ENCODE measurements at regions not wholly inside any gene's neighbourhood (a gene's known extent, or its start where the extent isn't known, plus 50 kb on each side); places are given as distances from the start of the nearest gene placed in this dataset.
"Not testable (repeated sequence)": the region's sequence is repeated elsewhere in the genome, so short reads cannot be mapped to it uniquely, and the experiment has no call there.

DNA sequence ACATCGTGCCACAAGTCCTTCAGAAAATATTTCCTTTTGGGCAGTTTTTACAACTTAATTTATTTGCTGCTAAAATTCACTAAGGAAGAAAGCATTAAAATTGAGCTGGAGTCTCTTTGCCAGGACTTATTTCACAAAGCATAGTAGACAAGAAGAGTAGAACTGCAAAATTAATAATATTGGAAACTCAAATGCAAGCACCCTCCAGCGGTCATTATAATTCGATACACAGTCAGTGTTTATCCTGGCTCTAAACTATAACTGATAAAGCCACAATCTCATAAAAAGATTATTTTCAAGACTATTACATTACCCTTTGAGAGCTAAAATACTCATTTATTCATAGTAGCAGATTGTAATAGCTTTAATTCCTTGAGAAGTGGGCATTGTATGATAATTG, 655.4 kb downstream of the RWDD3 start:
- Histone ChIP-seq H3K4me1 (ENCODE audit: insufficient read depth, low read length) (peaks cover 9% of the 10 kb centered on the region; the same call in 1 of the 2 replicates), H3K9me3 (ENCODE audit: insufficient read depth, low read depth, low read length) (0 out of 2 replicates have a peak, but pooled peaks cover 3% of the 10 kb centered on the region), H3K4me3 (ENCODE audit: low read length) (no peak overlapping the region), H3K27me3 (ENCODE audit: insufficient read depth, low read length) (no peaks in the 10 kb centered on the region), H3K27ac (ENCODE audit: low read depth, low read length) (no peak overlapping the region), H3K36me3 (ENCODE audit: insufficient read depth, low read length) (no peaks in the 10 kb centered on the region), H3K9ac (ENCODE audit: low read depth, low read length) (no peak overlapping the region)
- WGBS: 73% methylated on average over 3 of the region's 3 CpGs

DNA sequence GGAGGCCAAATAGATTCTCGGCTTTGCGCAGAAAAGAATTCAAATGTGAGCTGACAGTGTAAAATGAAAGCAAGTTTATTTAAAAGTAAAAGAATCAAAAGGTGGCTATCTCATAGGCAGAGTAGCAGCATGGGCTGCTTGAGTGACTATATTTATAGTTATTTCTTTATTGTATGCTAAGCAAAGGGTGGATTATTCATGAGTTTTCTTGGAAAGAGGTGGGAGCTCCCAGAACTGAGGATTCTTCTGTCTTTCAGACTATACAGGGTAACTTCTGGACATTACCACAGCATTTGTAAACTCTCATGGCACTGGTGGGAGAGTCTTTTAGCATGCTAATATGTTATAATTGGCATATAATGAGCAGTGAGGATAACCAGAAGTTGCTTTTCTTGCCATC, 659.9 kb downstream of the RWDD3 start:
- Histone ChIP-seq H3K4me1 (ENCODE audit: insufficient read depth, low read length) (peaks cover 6% of the 10 kb centered on the region; the same call in 1 of the 2 replicates), H3K9me3 (ENCODE audit: insufficient read depth, low read depth, low read length) (peaks cover 27% of the 10 kb centered on the region), H3K9ac (ENCODE audit: low read depth, low read length) (no peak overlapping the region), H3K4me3 (ENCODE audit: low read length) (no peak overlapping the region), H3K27ac (ENCODE audit: low read depth, low read length) (no peak overlapping the region), H3K27me3 (ENCODE audit: insufficient read depth, low read length) (no peaks in the 10 kb centered on the region), H3K36me3 (ENCODE audit: insufficient read depth, low read length) (no peaks in the 10 kb centered on the region)
- 93% methylated on average over 2 of the region's 2 CpGs for WGBS

DNA sequence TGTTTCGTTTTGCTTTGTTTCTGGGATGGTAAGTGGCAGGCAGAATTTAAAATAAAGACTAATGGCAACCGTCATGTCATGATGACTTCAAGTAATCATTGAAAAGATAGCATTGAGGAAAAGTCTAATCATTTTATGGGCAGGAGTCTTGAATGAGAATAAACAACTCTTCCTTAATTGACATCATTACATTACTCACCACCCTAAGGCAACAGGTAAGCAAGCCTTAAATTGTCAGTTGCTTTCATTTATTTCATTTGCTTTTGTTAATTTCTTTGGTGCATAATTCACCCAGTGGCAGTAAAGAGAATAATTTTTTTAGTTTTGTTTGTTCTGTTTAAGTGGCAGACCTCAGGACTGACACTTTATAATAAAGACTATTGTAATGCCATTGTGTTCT, 669.0 kb downstream of the RWDD3 start:
- WGBS: 93% methylated on average over 2 of the region's 2 CpGs
- no peaks in the 10 kb centered on the region for H3K36me3 ChIP-seq (ENCODE audit: insufficient read depth, low read length)
- H3K4me3 ChIP-seq (ENCODE audit: low read length): no peak overlapping the region
- no peaks in the 10 kb centered on the region for H3K27me3 ChIP-seq (ENCODE audit: insufficient read depth, low read length)
- no peak overlapping the region for H3K27ac ChIP-seq (ENCODE audit: low read depth, low read length)
- peaks cover 11% of the 10 kb centered on the region for H3K9me3 ChIP-seq (ENCODE audit: insufficient read depth, low read depth, low read length)
- no peak overlapping the region for H3K9ac ChIP-seq (ENCODE audit: low read depth, low read length)
- H3K4me1 ChIP-seq (ENCODE audit: insufficient read depth, low read length): no peaks in the 10 kb centered on the region

DNA sequence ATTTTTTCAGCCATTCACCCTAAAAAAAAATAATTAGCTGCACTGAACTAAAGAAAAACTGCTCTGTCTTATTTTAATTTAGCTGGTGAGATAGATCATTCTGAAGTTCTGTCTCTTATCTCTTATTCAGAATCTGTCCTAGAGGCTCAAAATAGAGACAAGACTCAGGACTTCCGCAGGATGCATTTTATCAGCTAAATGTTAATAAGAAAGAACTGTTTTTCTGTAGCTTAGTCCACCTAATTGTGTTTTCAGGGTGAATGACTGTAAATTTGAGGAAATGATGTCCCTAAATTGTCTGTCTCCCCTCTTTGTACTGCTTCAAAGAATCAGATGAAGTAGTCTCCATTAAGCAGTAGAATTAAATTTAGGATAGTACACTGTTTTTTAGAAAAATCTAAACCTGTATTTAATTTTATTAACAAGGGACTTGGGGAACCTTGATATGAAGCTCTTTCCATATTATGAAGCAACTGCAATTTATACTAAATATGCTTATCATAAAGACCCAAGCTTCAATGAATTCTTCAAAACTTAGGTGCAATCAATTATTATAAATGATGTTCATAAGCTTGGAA, 671.9 kb downstream of the RWDD3 start:
- H3K4me1 ChIP-seq (ENCODE audit: insufficient read depth, low read length): no peaks in the 10 kb centered on the region
- peaks cover under 1% of the 10 kb centered on the region; the same call in 1 of the 2 replicates for H3K9me3 ChIP-seq (ENCODE audit: insufficient read depth, low read depth, low read length)
- 81% methylated on average over 1 of the region's 1 CpG for WGBS
- H3K9ac ChIP-seq (ENCODE audit: low read depth, low read length): no peak overlapping the region
- no peaks in the 10 kb centered on the region for H3K36me3 ChIP-seq (ENCODE audit: insufficient read depth, low read length)
- no peak overlapping the region for H3K4me3 ChIP-seq (ENCODE audit: low read length)
- no peak overlapping the region for H3K27ac ChIP-seq (ENCODE audit: low read depth, low read length)
- H3K27me3 ChIP-seq (ENCODE audit: insufficient read depth, low read length): no peaks in the 10 kb centered on the region

DNA sequence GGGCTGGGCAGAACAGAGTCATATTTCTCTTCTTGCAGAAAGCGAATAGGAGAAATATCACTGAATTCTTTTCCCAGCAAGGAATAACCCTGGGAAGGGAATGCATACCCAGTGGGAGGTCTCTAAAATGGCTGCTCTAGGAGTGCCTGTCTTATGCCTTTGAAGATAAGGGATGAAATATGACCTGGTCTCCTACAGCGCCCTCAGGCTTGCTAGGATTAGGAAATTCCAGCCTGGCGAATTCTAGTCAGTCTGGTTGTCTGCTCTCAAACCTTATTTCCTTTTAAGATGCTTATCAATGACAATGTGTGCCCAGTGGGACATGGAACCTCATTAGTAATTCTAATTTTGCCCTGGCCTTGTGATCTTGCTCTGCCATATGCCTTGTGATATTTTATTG, 677.7 kb downstream of the RWDD3 start:
- H3K36me3 ChIP-seq (ENCODE audit: insufficient read depth, low read length); H3K27ac ChIP-seq (ENCODE audit: low read depth, low read length); H3K9ac ChIP-seq (ENCODE audit: low read depth, low read length); H3K4me3 ChIP-seq (ENCODE audit: low read length); H3K27me3 ChIP-seq (ENCODE audit: insufficient read depth, low read length); H3K4me1 ChIP-seq (ENCODE audit: insufficient read depth, low read length): not testable (repeated sequence)
- WGBS: 86% methylated on average over 3 of the region's 3 CpGs
- peaks cover 26% of the 10 kb centered on the region; the same call in 1 of the 2 replicates for H3K9me3 ChIP-seq (ENCODE audit: insufficient read depth, low read depth, low read length)

DNA sequence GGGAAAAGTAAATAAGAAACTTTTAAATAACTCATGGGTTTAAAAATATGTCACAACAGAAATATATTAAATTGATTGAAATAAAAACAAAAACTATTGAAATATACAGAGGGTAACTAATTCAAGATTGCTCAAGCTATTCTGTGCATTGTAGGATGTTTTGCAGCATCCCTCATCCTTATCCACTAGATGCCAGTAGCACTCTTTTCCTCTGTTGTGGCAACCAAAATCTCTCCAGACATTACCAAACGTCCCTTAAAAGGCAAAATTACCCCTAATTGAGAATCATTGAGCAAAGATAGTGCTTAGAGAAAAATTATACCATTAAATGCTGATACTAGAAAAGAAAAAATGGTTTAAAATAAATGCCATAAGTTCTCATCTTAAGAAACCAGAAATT, 682.6 kb downstream of the RWDD3 start:
- H3K9me3 ChIP-seq (ENCODE audit: insufficient read depth, low read depth, low read length): peaks cover 22% of the 10 kb centered on the region; the same call in 1 of the 2 replicates
- H3K36me3 ChIP-seq (ENCODE audit: insufficient read depth, low read length): no peaks in the 10 kb centered on the region
- WGBS: 14% methylated on average over 1 of the region's 1 CpG
- no peaks in the 10 kb centered on the region for H3K4me1 ChIP-seq (ENCODE audit: insufficient read depth, low read length)
- no peaks in the 10 kb centered on the region for H3K27me3 ChIP-seq (ENCODE audit: insufficient read depth, low read length)
- H3K9ac ChIP-seq (ENCODE audit: low read depth, low read length): no peak overlapping the region
- H3K4me3 ChIP-seq (ENCODE audit: low read length): no peak overlapping the region
- no peak overlapping the region for H3K27ac ChIP-seq (ENCODE audit: low read depth, low read length)

DNA sequence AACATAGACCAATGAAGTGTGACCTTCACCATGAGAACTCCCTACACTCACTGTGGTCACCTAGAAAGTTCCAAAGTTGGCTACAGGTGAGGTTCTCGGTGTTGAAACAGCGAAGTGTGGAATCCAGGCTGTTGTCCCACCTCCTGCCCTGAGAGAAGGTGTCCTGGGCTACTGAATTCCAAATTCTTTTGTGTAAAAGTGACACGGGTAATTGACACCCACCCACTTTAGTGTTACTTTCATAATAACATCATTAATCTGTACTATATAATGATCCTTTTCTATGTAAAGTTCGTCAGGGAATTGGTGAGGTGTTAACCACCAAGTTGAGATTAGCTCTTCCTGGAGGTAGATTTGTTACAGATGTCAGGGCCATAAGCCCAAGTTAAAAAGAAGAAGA, 690.7 kb downstream of the RWDD3 start:
- Histone ChIP-seq H3K4me3 (ENCODE audit: low read length) (no peak overlapping the region), H3K9ac (ENCODE audit: low read depth, low read length) (no peak overlapping the region), H3K36me3 (ENCODE audit: insufficient read depth, low read length) (no peaks in the 10 kb centered on the region), H3K27me3 (ENCODE audit: insufficient read depth, low read length) (no peaks in the 10 kb centered on the region), H3K4me1 (ENCODE audit: insufficient read depth, low read length) (no peaks in the 10 kb centered on the region), H3K9me3 (ENCODE audit: insufficient read depth, low read depth, low read length) (no peaks in the 10 kb centered on the region), H3K27ac (ENCODE audit: low read depth, low read length) (no peak overlapping the region)
- WGBS: 92% methylated on average over 3 of the region's 4 CpGs

DNA sequence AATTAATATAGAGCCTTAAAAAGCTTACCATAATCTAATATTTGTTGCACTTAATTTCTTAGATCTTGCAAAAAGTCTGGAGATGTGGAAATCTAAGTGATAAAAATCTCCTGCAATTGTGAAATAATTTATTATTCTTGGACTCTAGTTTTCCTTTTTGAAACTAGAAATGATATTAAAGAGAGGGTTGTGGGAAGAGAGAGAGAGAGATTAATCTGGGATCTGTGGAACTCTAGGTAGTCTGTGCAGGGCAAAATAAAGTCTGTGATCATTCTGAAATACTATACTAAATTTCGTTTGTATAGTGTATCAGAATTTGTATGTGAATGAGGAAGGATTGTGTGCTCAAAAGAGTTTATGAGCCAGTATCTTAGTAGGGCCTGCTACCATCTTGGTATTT, 692.3 kb downstream of the RWDD3 start:
- Histone ChIP-seq H3K9me3 (ENCODE audit: insufficient read depth, low read depth, low read length) (no peaks in the 10 kb centered on the region), H3K36me3 (ENCODE audit: insufficient read depth, low read length) (no peaks in the 10 kb centered on the region), H3K9ac (ENCODE audit: low read depth, low read length) (no peak overlapping the region), H3K27me3 (ENCODE audit: insufficient read depth, low read length) (no peaks in the 10 kb centered on the region), H3K4me1 (ENCODE audit: insufficient read depth, low read length) (no peaks in the 10 kb centered on the region), H3K4me3 (ENCODE audit: low read length) (no peak overlapping the region), H3K27ac (ENCODE audit: low read depth, low read length) (no peak overlapping the region)
- 93% methylated on average over 1 of the region's 1 CpG for whole genome bisulfite sequencing

DNA sequence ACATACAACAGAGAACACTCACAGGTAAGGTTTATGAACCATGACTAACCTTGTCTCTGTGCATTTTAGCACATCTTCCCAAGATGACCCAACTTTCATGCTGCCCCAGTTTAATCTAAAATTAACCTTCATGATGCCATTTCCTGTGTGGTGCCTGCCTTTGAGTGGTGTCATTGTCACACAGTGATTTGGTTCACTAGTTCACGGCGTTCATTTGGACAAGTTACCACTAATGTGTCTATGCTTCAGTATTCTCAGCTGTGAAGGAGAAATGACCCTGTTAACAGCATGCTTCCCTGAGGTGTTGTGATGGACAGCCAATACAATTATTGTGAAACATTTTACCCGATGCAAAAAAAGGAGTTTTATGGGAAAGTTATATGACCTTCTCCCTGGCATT, 693.1 kb downstream of the RWDD3 start:
- no peaks in the 10 kb centered on the region for H3K36me3 ChIP-seq (ENCODE audit: insufficient read depth, low read length)
- H3K27ac ChIP-seq (ENCODE audit: low read depth, low read length): no peak overlapping the region
- WGBS: 97% methylated on average over 3 of the region's 3 CpGs
- H3K9me3 ChIP-seq (ENCODE audit: insufficient read depth, low read depth, low read length): no peaks in the 10 kb centered on the region
- no peaks in the 10 kb centered on the region for H3K4me1 ChIP-seq (ENCODE audit: insufficient read depth, low read length)
- no peaks in the 10 kb centered on the region for H3K27me3 ChIP-seq (ENCODE audit: insufficient read depth, low read length)
- H3K4me3 ChIP-seq (ENCODE audit: low read length): no peak overlapping the region
- H3K9ac ChIP-seq (ENCODE audit: low read depth, low read length): no peak overlapping the region

DNA sequence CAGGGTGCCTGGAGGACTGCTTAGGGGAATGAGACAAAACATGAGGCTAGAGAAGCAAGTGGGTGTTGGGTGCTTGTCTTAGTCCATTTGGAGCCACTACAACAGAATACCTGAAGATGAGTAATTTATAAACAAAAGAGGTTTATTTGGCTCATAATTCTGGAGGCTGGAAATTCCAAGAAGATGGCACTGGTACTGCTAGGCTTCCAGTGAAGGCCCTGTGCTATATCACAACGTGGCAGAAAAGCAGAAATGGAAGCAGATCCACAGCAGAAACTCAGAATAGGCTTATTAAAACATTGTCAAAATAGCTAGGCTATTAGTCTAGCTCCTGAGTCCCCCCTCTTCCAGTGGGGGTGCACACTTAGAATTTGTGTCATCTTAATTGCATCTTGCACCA, 701.7 kb downstream of the RWDD3 start:
- Histone ChIP-seq H3K4me3 (ENCODE audit: low read length) (no peak overlapping the region), H3K36me3 (ENCODE audit: insufficient read depth, low read length) (no peaks in the 10 kb centered on the region), H3K4me1 (ENCODE audit: insufficient read depth, low read length) (no peaks in the 10 kb centered on the region), H3K9ac (ENCODE audit: low read depth, low read length) (no peak overlapping the region), H3K27ac (ENCODE audit: low read depth, low read length) (no peak overlapping the region), H3K9me3 (ENCODE audit: insufficient read depth, low read depth, low read length) (no peaks in the 10 kb centered on the region), H3K27me3 (ENCODE audit: insufficient read depth, low read length) (no peaks in the 10 kb centered on the region)
- WGBS: 92% methylated on average over 1 of the region's 1 CpG

DNA sequence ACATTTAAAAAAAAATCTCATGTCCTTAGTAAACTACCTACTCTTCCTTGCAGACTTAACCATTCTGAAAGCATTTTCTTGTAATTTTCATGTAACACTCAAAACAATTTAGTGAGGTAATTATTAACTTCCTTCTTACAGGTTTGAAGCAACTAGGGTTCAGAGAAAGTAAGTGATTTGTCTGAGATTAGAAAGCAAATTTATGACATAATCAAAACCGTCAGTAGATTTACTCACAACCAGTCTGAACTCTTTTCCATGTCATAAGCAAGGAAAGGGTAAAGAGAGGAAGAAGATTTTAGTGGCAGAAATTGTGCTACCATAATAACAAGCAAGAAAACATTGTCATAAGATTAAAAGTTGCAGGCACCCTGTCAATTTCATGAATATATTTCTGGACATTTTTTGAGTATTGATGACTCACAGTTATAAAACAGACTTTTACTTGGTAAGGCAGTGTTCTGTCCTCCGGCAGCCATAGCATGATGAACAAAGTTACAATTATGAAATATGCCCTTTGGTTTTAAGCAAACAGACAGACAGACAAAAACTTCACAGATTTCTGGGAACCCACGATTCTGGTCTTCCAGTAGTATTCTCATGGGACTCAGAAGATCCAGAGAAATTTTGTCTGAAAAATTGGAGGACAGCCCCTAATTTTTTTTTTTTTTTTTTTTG, 707.2 kb downstream of the RWDD3 start:
- H3K4me3 ChIP-seq (ENCODE audit: low read length): no peak overlapping the region
- no peaks in the 10 kb centered on the region for H3K27me3 ChIP-seq (ENCODE audit: insufficient read depth, low read length)
- WGBS: 100% methylated on average over 2 of the region's 3 CpGs
- no peaks in the 10 kb centered on the region for H3K9me3 ChIP-seq (ENCODE audit: insufficient read depth, low read depth, low read length)
- no peaks in the 10 kb centered on the region for H3K36me3 ChIP-seq (ENCODE audit: insufficient read depth, low read length)
- H3K27ac ChIP-seq (ENCODE audit: low read depth, low read length): no peak overlapping the region
- H3K9ac ChIP-seq (ENCODE audit: low read depth, low read length): no peak overlapping the region
- no peaks in the 10 kb centered on the region for H3K4me1 ChIP-seq (ENCODE audit: insufficient read depth, low read length)

DNA sequence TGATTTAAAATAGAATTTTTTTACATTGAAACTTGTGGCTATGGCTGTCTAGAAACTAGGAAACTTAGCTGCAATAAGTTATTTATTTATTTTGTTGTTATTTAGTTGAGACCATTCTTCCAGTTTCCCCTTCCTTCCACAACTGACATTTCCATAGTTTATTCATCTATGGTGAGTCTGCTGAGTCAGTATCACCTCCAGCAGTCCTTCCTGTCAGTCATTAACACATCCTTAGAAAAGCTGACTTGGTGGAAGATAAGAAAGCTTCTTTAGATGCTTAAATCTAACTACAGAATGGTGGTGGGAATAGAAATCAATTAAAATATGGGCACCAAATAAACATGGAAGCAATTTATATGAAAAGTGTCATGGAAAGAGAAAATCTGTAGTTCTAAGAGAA, 714.0 kb downstream of the RWDD3 start:
- no peaks in the 10 kb centered on the region for H3K9me3 ChIP-seq (ENCODE audit: insufficient read depth, low read depth, low read length)
- H3K4me1 ChIP-seq (ENCODE audit: insufficient read depth, low read length): no peaks in the 10 kb centered on the region
- H3K9ac ChIP-seq (ENCODE audit: low read depth, low read length): no peak overlapping the region
- no peaks in the 10 kb centered on the region for H3K27me3 ChIP-seq (ENCODE audit: insufficient read depth, low read length)
- no peaks in the 10 kb centered on the region for H3K36me3 ChIP-seq (ENCODE audit: insufficient read depth, low read length)
- H3K27ac ChIP-seq (ENCODE audit: low read depth, low read length): no peak overlapping the region
- no peak overlapping the region for H3K4me3 ChIP-seq (ENCODE audit: low read length)
